ENCODE measurements at regions not wholly inside any gene's neighbourhood (a gene's known extent, or its start where the extent isn't known, plus 50 kb on each side); places are given as distances from the start of the nearest gene placed in this dataset.
A peak's percentile ranks its signal among the peaks of the same experiment; 100 is the strongest.

DNA sequence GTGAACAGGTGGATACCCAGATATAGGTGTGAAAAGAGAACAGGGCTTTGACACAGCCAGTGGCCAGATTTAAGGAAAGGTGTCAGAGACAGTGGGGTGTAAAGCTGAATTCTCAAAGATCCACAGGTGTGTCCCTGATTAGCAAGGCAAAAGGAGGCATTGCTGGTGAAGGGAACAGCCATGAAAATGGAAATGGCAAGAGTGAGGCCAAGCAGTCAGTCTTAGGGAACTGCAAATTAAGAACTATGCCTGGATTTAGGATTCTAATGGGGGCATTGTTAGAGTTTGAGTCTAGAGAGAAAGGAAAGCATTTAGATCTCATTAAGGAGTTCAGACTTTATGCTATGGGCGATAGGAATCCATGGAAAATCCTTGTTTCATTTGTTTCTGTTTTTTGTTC lies 789.2 kb downstream of the MAFB start:
- no peaks in the 10 kb centered on the region for H3K36me3 Mint-ChIP-seq (ENCODE audit: low read depth)
- peaks cover 30% of the 10 kb centered on the region for H3K9me3 Mint-ChIP-seq
- H3K4me3 Mint-ChIP-seq, result no peak overlapping the region
- DNase-seq, result no peak
- no peaks in the 10 kb centered on the region for H3K4me1 Mint-ChIP-seq (ENCODE audit: low read depth)
- H3K27me3 Mint-ChIP-seq (ENCODE audit: insufficient read depth), result no peaks in the 10 kb centered on the region
- no peak overlapping the region for H3K27ac Mint-ChIP-seq
- TF ChIP-seq CTCF (IDR thresholded peaks at IDR 0.05), result no peak

DNA sequence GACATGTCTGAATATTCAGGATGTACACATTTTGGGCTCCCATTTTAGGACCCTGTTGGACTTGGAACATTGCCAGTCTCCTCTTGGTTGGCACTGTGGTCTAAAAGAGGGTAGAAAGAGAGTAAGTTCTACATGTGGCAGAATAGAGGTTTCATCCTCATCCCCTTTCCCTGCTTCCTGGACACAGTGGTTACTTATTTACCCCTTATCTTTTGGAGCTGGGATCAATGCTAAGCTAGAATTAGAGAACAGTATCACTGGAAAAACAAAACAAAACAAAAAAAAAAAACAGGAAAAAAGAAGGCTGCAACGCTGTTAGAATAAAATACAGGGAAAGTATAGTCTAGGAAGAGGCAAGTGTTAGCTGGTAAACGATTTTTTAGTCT lies 790.6 kb downstream of the MAFB start:
- H3K36me3 Mint-ChIP-seq (ENCODE audit: low read depth), result no peaks in the 10 kb centered on the region
- TF ChIP-seq CTCF (IDR thresholded peaks at IDR 0.05), result no peak
- no peaks in the 10 kb centered on the region for H3K27me3 Mint-ChIP-seq (ENCODE audit: insufficient read depth)

DNA sequence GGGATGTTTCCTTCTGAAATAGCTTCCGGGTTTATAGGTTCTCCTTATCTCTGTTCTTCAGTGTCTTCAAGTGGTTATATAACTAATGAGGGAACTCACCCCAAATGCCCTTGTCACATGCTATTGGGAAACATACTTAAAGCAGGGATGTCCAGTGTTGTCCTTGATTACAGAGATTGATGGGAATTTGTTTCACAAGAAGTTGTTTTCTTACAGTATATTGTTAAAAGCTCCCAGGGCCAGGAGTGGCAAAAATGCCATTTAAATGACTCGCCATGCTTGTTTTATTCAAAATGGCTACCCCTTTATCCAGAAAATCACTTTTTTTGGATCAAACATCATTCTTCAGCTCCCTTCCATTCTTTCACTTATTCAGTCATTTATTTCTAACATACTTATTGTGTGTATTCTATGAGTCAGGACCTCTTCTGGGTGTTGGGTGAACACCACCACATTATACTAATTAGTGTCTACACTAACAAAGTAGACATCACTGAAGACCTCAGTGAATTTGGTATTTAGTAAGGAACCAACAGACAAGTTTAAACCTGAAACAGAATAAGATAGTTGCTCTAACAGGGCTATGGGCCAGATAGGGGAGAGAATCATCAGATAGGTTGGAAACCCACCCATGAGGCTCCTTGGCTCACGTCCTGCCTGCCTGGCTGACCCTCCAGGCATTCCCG lies 791.1 kb downstream of the MAFB start:
- H3K27ac Mint-ChIP-seq, result no peak overlapping the region
- H3K36me3 Mint-ChIP-seq (ENCODE audit: low read depth), result no peaks in the 10 kb centered on the region
- H3K4me1 Mint-ChIP-seq (ENCODE audit: low read depth), result no peaks in the 10 kb centered on the region
- peaks cover 26% of the 10 kb centered on the region for H3K9me3 Mint-ChIP-seq
- no peak overlapping the region for H3K4me3 Mint-ChIP-seq
- no peak for TF ChIP-seq CTCF (IDR thresholded peaks at IDR 0.05)
- no peak for DNase-seq
- no peaks in the 10 kb centered on the region for H3K27me3 Mint-ChIP-seq (ENCODE audit: insufficient read depth)

More for the DNA sequence above, 790.6 kb downstream of the MAFB start:
- no peak overlapping the region for H3K4me3 Mint-ChIP-seq
- no peak overlapping the region for H3K27ac Mint-ChIP-seq
- H3K4me1 Mint-ChIP-seq (ENCODE audit: low read depth), result no peaks in the 10 kb centered on the region
- H3K9me3 Mint-ChIP-seq, result peaks cover 28% of the 10 kb centered on the region
- DNase-seq, result no peak

DNA sequence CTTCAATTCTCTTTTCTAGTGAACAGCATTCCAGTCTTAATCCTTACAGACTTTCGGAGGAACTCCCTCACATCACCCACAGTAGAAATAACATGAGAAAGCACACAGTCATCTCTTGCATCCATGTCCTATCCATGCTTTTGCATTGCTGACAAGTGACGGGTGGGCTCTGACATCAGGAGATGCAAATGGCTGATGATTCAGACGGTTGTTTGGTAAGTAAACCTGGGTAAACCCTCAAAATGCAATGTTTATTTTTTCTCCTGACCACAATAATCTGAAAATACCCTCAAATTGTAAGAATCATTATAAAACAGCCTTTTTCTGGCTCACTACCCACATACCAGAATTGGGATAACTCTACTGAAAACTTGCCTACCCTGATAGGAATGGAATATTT lies 792.0 kb downstream of the MAFB start:
- H3K4me3 Mint-ChIP-seq, result no peak overlapping the region
- H3K9me3 Mint-ChIP-seq, result peaks cover 26% of the 10 kb centered on the region
- no peak for TF ChIP-seq CTCF (IDR thresholded peaks at IDR 0.05)
- no peak overlapping the region for H3K27ac Mint-ChIP-seq
- no peaks in the 10 kb centered on the region for H3K27me3 Mint-ChIP-seq (ENCODE audit: insufficient read depth)
- peak; percentile 1 for DNase-seq
- H3K4me1 Mint-ChIP-seq (ENCODE audit: low read depth), result no peaks in the 10 kb centered on the region
- no peaks in the 10 kb centered on the region for H3K36me3 Mint-ChIP-seq (ENCODE audit: low read depth)

DNA sequence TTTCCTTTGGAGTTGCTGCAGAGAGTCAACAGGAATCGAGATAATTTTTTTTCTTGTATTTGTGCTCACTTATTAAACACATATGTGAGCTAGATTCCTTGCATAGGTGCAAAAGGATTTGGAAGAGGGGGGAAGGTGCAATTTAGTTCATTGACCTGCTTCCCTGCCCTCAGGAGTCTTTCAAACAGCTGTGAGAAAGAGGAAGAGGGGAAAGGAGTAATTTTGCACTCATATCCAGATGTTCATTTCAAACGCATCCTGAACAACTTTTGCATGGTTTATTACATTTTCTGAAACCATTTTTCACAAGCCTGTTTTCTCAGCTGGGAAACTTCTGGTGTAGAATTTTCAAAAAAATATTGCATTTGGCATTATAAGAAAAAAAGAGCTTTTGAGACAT lies 795.0 kb downstream of the MAFB start:
- Mint-ChIP-seq H3K27me3 (ENCODE audit: insufficient read depth) (peaks cover 3% of the 10 kb centered on the region; the same call in 1 of the 2 replicates), H3K27ac (no peak overlapping the region), H3K36me3 (ENCODE audit: low read depth) (no peaks in the 10 kb centered on the region), H3K4me1 (ENCODE audit: low read depth) (no peaks in the 10 kb centered on the region), H3K4me3 (no peak overlapping the region), H3K9me3 (peaks cover 9% of the 10 kb centered on the region; the same call in 1 of the 2 replicates)
- DNase-seq, result no peak
- TF ChIP-seq CTCF (IDR thresholded peaks at IDR 0.05), result no peak
